ENCODE measurements at regions not wholly inside any gene's neighbourhood (a gene's known extent, or its start where the extent isn't known, plus 50 kb on each side); places are given as distances from the start of the nearest gene placed in this dataset.

DNA sequence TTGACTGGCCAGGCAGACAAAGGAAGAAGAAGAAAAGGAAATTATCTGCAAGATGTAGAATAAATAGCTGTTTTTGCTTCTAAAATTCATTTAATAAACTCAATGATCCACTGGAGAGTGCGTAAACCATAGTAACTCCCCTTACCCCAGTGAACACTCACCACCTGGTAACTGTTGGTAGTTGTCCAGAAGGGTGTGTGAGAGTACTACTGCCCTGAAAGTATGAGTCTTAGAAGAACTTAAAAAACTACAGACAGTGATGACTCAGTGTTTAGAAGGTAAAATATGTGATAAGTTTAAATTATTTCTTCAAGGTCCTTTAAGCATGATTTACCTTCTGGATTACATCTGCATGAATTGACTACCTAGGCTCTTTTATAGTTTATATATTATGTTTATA is 53.0 kb upstream of the SEMA3A start:
- TF ChIP-seq, protein P1, sequence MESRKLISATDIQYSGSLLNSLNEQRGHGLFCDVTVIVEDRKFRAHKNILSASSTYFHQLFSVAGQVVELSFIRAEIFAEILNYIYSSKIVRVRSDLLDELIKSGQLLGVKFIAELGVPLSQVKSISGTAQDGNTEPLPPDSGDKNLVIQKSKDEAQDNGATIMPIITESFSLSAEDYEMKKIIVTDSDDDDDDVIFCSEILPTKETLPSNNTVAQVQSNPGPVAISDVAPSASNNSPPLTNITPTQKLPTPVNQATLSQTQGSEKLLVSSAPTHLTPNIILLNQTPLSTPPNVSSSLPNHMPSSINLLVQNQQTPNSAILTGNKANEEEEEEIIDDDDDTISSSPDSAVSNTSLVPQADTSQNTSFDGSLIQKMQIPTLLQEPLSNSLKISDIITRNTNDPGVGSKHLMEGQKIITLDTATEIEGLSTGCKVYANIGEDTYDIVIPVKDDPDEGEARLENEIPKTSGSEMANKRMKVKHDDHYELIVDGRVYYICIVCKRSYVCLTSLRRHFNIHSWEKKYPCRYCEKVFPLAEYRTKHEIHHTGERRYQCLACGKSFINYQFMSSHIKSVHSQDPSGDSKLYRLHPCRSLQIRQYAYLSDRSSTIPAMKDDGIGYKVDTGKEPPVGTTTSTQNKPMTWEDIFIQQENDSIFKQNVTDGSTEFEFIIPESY (IDR thresholded peaks at IDR 0.05; ENCODE audit: borderline replicate concordance, low read depth) = no peak
- TF ChIP-seq, protein P2, sequence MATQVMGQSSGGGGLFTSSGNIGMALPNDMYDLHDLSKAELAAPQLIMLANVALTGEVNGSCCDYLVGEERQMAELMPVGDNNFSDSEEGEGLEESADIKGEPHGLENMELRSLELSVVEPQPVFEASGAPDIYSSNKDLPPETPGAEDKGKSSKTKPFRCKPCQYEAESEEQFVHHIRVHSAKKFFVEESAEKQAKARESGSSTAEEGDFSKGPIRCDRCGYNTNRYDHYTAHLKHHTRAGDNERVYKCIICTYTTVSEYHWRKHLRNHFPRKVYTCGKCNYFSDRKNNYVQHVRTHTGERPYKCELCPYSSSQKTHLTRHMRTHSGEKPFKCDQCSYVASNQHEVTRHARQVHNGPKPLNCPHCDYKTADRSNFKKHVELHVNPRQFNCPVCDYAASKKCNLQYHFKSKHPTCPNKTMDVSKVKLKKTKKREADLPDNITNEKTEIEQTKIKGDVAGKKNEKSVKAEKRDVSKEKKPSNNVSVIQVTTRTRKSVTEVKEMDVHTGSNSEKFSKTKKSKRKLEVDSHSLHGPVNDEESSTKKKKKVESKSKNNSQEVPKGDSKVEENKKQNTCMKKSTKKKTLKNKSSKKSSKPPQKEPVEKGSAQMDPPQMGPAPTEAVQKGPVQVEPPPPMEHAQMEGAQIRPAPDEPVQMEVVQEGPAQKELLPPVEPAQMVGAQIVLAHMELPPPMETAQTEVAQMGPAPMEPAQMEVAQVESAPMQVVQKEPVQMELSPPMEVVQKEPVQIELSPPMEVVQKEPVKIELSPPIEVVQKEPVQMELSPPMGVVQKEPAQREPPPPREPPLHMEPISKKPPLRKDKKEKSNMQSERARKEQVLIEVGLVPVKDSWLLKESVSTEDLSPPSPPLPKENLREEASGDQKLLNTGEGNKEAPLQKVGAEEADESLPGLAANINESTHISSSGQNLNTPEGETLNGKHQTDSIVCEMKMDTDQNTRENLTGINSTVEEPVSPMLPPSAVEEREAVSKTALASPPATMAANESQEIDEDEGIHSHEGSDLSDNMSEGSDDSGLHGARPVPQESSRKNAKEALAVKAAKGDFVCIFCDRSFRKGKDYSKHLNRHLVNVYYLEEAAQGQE (IDR thresholded peaks at IDR 0.05; ENCODE audit: low read depth, low read length) = no peak
- 0 out of 2 replicates have a peak, but pooled peaks have one; percentile 4 for TF ChIP-seq TCF12 (IDR thresholded peaks at IDR 0.05)
- TF ChIP-seq, protein P3, sequence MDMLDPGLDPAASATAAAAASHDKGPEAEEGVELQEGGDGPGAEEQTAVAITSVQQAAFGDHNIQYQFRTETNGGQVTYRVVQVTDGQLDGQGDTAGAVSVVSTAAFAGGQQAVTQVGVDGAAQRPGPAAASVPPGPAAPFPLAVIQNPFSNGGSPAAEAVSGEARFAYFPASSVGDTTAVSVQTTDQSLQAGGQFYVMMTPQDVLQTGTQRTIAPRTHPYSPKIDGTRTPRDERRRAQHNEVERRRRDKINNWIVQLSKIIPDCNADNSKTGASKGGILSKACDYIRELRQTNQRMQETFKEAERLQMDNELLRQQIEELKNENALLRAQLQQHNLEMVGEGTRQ (IDR thresholded peaks at IDR 0.05; ENCODE audit: borderline replicate concordance, low read depth, low read length) = no peak
- TF ChIP-seq, protein P4, sequence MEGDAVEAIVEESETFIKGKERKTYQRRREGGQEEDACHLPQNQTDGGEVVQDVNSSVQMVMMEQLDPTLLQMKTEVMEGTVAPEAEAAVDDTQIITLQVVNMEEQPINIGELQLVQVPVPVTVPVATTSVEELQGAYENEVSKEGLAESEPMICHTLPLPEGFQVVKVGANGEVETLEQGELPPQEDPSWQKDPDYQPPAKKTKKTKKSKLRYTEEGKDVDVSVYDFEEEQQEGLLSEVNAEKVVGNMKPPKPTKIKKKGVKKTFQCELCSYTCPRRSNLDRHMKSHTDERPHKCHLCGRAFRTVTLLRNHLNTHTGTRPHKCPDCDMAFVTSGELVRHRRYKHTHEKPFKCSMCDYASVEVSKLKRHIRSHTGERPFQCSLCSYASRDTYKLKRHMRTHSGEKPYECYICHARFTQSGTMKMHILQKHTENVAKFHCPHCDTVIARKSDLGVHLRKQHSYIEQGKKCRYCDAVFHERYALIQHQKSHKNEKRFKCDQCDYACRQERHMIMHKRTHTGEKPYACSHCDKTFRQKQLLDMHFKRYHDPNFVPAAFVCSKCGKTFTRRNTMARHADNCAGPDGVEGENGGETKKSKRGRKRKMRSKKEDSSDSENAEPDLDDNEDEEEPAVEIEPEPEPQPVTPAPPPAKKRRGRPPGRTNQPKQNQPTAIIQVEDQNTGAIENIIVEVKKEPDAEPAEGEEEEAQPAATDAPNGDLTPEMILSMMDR (IDR thresholded peaks at IDR 0.05) = peak; percentile 22; the same call in 1 of the 2 replicates
- TF ChIP-seq POLR2AphosphoS5 (IDR thresholded peaks at IDR 0.05; ENCODE audit: low read depth, low read length) = no peak
- no peak for TF ChIP-seq JUND (IDR thresholded peaks at IDR 0.05)
- TF ChIP-seq EP300 (IDR thresholded peaks at IDR 0.05; ENCODE audit: borderline replicate concordance in 1 of 2, low read depth in 1 of 2, low read length in 1 of 2) = no peak
- TF ChIP-seq NRF1 (IDR thresholded peaks at IDR 0.05; ENCODE audit: low read depth, low read length) = no peak
- peak; percentile 19 for TF ChIP-seq RAD21 (IDR thresholded peaks at IDR 0.05; ENCODE audit: low read length)
- no peak for TF ChIP-seq MXI1 (IDR thresholded peaks at IDR 0.05; ENCODE audit: low read depth, low read length)
- TF ChIP-seq, protein P5, sequence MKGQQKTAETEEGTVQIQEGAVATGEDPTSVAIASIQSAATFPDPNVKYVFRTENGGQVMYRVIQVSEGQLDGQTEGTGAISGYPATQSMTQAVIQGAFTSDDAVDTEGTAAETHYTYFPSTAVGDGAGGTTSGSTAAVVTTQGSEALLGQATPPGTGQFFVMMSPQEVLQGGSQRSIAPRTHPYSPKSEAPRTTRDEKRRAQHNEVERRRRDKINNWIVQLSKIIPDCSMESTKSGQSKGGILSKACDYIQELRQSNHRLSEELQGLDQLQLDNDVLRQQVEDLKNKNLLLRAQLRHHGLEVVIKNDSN (IDR thresholded peaks at IDR 0.05; ENCODE audit: borderline replicate concordance, low read depth) = no peak
- TF ChIP-seq SIN3A (IDR thresholded peaks at IDR 0.05; ENCODE audit: borderline replicate concordance, low read depth, low read length) = no peak
- no peak for TF ChIP-seq SMC3 (IDR thresholded peaks at IDR 0.05; ENCODE audit: low read depth, low read length)
